HUES6 (cell line): ENCODE measurements at regions not wholly inside any gene's neighbourhood (a gene's known extent, or its start where the extent isn't known, plus 50 kb on each side); places are given as distances from the start of the nearest gene placed in this dataset.

Experiments
- H3K27ac ChIP-seq: 2 replicates; pipeline ENCODE4 v1.7.0; 2013; ENCODE audit warnings: low read depth, mild to moderate bottlenecking, low read length, inconsistent platforms
- H3K27me3 ChIP-seq: 2 replicates; pipeline ENCODE4 v1.6.1; 2013; ENCODE audit warnings: low read length; ENCODE audit not compliant: control insufficient read depth, insufficient read depth
- H3K36me3 ChIP-seq: 2 replicates; pipeline ENCODE4 v1.6.1; 2013; ENCODE audit warnings: low read length; ENCODE audit not compliant: control insufficient read depth, insufficient read depth
- H3K4me1 ChIP-seq: 2 replicates; pipeline ENCODE4 v1.6.1; 2013; ENCODE audit warnings: low read length; ENCODE audit not compliant: control insufficient read depth, insufficient read depth
- H3K4me3 ChIP-seq: 2 replicates; pipeline ENCODE4 v1.5.1; 2013; ENCODE audit warnings: low read depth, low read length
- H3K9ac ChIP-seq: one replicate; pipeline ENCODE4 v1.6.1; 2013; ENCODE audit warnings: mild to moderate bottlenecking, low read length
- H3K9me3 ChIP-seq: 2 replicates; pipeline ENCODE4 v1.6.1; 2013; ENCODE audit warnings: low read depth, low read length; ENCODE audit not compliant: control insufficient read depth, insufficient read depth

DNA sequence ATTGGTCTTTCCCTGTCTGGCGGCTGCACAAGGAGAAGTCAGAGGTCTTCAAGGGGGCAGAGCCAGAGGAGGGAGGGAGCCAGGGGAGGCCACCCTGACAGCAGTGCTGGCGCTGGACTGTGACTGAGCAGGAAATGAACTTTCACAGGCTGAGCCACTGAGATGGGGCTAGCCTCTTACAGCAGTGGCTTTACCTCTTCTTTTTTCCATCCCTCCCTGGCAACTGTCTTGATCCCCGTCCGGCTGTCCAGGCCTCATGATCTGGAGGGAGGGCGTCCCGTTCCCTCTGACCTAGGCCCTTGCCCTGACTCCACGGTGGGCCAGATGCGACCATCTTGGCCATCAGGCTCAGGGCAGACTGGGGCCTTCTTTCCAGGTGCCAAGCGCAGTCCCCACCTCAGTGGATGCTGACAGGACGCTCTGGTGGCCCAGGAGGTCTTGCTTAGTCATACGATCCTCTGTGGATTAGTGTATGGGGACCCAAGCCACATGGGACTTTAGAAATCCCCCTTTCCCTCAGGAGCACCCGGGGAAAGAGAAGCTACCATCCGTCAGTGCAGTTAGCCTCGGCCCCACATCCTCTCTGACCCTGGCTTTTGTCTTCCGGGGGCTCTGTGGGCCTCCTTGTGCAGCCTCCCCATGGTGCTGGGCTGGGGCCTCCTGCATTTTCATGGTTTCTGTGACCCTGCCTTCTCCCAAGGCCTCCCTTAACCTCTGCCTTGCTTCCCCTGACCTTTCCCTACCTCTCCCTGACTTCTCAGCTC, 57.4 kb upstream of the CCDC167 start:
- H3K4me3 ChIP-seq = no peak overlapping the region
- peaks cover 32% of the 10 kb centered on the region; the same call in 1 of the 2 replicates for H3K4me1 ChIP-seq
- H3K36me3 ChIP-seq = no peaks in the 10 kb centered on the region
- no peak overlapping the region for H3K9ac ChIP-seq
- H3K27me3 ChIP-seq = peaks cover 12% of the 10 kb centered on the region
- H3K27ac ChIP-seq = no peak overlapping the region
- no peaks in the 10 kb centered on the region for H3K9me3 ChIP-seq

GRCh38 chr6:37555040-37555781, 55.5 kb upstream of the CCDC167 start:
- H3K27me3 ChIP-seq = peaks cover 12% of the 10 kb centered on the region
- H3K9ac ChIP-seq = no peak overlapping the region
- H3K4me1 ChIP-seq = peaks cover 30% of the 10 kb centered on the region; the same call in 1 of the 2 replicates

GRCh38 chr6:37554480-37554819, 54.8 kb upstream of the CCDC167 start:
- H3K4me3 ChIP-seq = no peak overlapping the region
- peaks cover 28% of the 10 kb centered on the region; the same call in 1 of the 2 replicates for H3K4me1 ChIP-seq
- no peaks in the 10 kb centered on the region for H3K9me3 ChIP-seq
- H3K27me3 ChIP-seq = peaks cover 9% of the 10 kb centered on the region
- H3K27ac ChIP-seq = no peak overlapping the region
- H3K9ac ChIP-seq = no peak overlapping the region
- H3K36me3 ChIP-seq = no peaks in the 10 kb centered on the region

More at GRCh38 chr6:37555040-37555781, 55.5 kb upstream of the CCDC167 start:
- H3K9me3 ChIP-seq = no peaks in the 10 kb centered on the region
- H3K36me3 ChIP-seq = no peaks in the 10 kb centered on the region
- H3K27ac ChIP-seq = no peak overlapping the region
- H3K4me3 ChIP-seq = no peak overlapping the region

GRCh38 chr6:37552267-37552666, 52.6 kb upstream of the CCDC167 start:
- no peak overlapping the region for H3K9ac ChIP-seq
- H3K27ac ChIP-seq = no peak overlapping the region
- H3K4me1 ChIP-seq = peaks cover 25% of the 10 kb centered on the region; the same call in 1 of the 2 replicates
- no peak overlapping the region for H3K4me3 ChIP-seq
- H3K36me3 ChIP-seq = no peaks in the 10 kb centered on the region
- no peaks in the 10 kb centered on the region; the same call in 1 of the 2 replicates for H3K27me3 ChIP-seq
- no peaks in the 10 kb centered on the region for H3K9me3 ChIP-seq

GRCh38 chr6:37551867-37552266, 52.2 kb upstream of the CCDC167 start:
- Histone ChIP-seq H3K4me3 (no peak overlapping the region), H3K9ac (no peak overlapping the region), H3K27me3 (no peaks in the 10 kb centered on the region; the same call in 1 of the 2 replicates), H3K9me3 (no peaks in the 10 kb centered on the region), H3K27ac (no peak overlapping the region), H3K4me1 (peaks cover 21% of the 10 kb centered on the region; the same call in 1 of the 2 replicates), H3K36me3 (no peaks in the 10 kb centered on the region)

DNA sequence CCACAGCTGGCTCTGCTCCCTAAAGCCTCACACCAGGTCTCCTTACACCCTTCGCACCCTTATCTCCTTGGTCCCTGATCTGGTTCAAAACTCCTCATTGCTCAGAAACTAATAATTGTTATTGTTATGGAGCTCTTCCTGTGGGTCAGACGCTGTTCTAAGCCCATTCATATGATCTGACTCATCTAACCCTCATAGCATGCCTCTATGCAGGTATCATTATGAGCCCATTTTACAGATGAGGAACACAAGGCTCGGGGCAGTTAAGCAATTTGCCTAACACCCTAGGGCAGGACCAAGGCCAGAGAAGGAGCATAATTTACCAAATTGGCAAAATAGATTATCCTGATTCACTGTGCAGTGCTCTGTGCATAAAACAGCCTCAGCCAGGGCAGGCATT, 51.8 kb upstream of the CCDC167 start:
- Histone ChIP-seq H3K27ac (no peak overlapping the region), H3K36me3 (no peaks in the 10 kb centered on the region), H3K4me3 (no peak overlapping the region), H3K9ac (no peak overlapping the region), H3K9me3 (no peaks in the 10 kb centered on the region), H3K4me1 (peaks cover 22% of the 10 kb centered on the region), H3K27me3 (no peaks in the 10 kb centered on the region; the same call in 1 of the 2 replicates)

DNA sequence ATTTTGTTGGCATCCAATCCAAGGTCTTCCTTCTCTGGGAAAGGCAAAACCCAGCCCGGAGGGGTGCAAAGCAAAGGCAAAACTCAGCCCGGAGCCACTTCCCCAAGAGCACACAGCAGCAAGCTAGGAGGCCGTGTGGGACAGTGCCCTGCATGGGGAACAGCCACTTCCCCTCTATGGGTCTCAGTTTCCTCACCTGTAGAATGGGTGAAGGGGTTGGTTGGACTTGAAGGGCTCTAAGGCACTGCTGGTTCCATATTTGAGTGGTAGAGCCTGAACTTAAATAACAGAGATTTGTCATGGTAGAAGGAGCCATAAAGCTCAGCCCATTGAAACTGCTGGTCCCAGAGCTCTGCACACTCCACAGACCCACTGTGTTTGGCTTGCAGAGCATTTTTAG, 51.3 kb upstream of the CCDC167 start:
- Histone ChIP-seq H3K27me3 (no peaks in the 10 kb centered on the region; the same call in 1 of the 2 replicates), H3K9ac (no peak overlapping the region)

GRCh38 chr6:37550191-37550831, 50.6 kb upstream of the CCDC167 start:
- Histone ChIP-seq H3K9me3 (no peaks in the 10 kb centered on the region), H3K4me3 (no peak overlapping the region), H3K27me3 (no peaks in the 10 kb centered on the region; the same call in 1 of the 2 replicates), H3K36me3 (no peaks in the 10 kb centered on the region), H3K27ac (no peak overlapping the region), H3K9ac (no peak overlapping the region), H3K4me1 (peaks cover 26% of the 10 kb centered on the region)

More for the DNA sequence above, 51.3 kb upstream of the CCDC167 start:
- H3K36me3 ChIP-seq = no peaks in the 10 kb centered on the region
- peaks cover 26% of the 10 kb centered on the region for H3K4me1 ChIP-seq
- no peaks in the 10 kb centered on the region for H3K9me3 ChIP-seq
- no peak overlapping the region for H3K4me3 ChIP-seq
- no peak overlapping the region for H3K27ac ChIP-seq

DNA sequence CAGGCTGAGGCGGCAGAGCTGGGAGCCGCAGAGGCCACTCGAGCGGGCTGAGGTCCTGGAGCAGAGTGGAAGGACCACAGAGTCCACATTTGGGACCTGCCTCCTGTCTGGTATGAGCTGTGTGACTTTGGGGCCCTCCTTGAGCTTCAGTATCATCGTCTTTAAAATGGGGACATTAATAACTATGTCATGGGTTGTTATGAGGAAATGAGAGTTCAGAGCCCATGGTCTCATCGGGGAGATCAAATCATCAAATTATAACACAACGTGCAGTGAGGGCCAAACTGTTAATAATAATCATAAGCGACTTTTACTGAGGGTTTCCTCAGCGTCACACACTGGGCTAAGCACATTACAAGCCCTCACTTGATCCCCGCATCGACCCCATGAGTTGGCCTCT, 49.9 kb upstream of the CCDC167 start:
- H3K27me3 ChIP-seq = no peaks in the 10 kb centered on the region; the same call in 1 of the 2 replicates
- H3K27ac ChIP-seq = no peak overlapping the region
- no peak overlapping the region for H3K9ac ChIP-seq
- peaks cover 19% of the 10 kb centered on the region for H3K4me1 ChIP-seq
- H3K36me3 ChIP-seq = no peaks in the 10 kb centered on the region
- H3K9me3 ChIP-seq = no peaks in the 10 kb centered on the region
- no peak overlapping the region for H3K4me3 ChIP-seq
